ENCODE measurements at regions not wholly inside any gene's neighbourhood (a gene's known extent, or its start where the extent isn't known, plus 50 kb on each side); places are given as distances from the start of the nearest gene placed in this dataset.

GRCh38 chr3:74363346-74363745, 251.1 kb downstream of the CNTN3 start:
- H3K27me3 ChIP-seq (ENCODE audit: low read depth), result no peaks in the 10 kb centered on the region
- no peaks in the 10 kb centered on the region for H3K36me3 ChIP-seq
- H3K4me3 ChIP-seq, result no peak overlapping the region
- no peaks in the 10 kb centered on the region for H3K4me1 ChIP-seq
- no peak for DNase-seq
- H3K9me3 ChIP-seq (replicated peaks), result no peaks in the 10 kb centered on the region
- no peak for TF ChIP-seq CTCF (IDR thresholded peaks at IDR 0.05; ENCODE audit: borderline replicate concordance)
- H3K27ac ChIP-seq (replicated peaks), result no peak overlapping the region
- intact Hi-C loops (cut with micrococcal nuclease), result no loop called here

DNA sequence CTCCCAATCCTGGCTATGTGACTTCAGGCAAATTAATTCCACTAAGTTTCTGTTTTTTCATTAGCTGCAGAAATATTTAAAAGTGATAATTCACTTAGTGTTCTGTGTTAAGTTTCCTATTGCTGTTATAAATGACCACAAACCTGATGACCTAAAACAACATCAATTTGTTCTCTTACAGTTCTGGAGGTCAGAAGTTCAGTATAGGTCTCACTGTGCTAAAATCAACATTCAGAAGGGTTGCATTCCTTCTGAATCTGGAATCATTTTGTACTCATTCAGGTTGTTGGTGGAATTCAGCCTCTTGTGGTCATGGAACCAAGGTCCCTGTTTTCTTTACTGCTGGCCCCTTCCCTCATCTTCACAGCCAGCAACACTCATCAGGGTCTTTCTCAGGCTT, 254.1 kb downstream of the CNTN3 start:
- no peaks in the 10 kb centered on the region for H3K36me3 ChIP-seq
- no peaks in the 10 kb centered on the region for H3K9me3 ChIP-seq (replicated peaks)
- DNase-seq, result no peak
- H3K4me3 ChIP-seq, result no peak overlapping the region
- H3K4me1 ChIP-seq, result no peaks in the 10 kb centered on the region
- no peak for TF ChIP-seq CTCF (IDR thresholded peaks at IDR 0.05; ENCODE audit: borderline replicate concordance)
- intact Hi-C loops (cut with micrococcal nuclease), result no loop called here
- no peaks in the 10 kb centered on the region for H3K27me3 ChIP-seq (ENCODE audit: low read depth)
- no peak overlapping the region for H3K27ac ChIP-seq (replicated peaks)

- H3K27me3 ChIP-seq (ENCODE audit: low read depth), result no peaks in the 10 kb centered on the region
- no peak for TF ChIP-seq CTCF (IDR thresholded peaks at IDR 0.05; ENCODE audit: borderline replicate concordance)
- no peak for DNase-seq
- no peaks in the 10 kb centered on the region for H3K9me3 ChIP-seq (replicated peaks)
- no peak overlapping the region for H3K4me3 ChIP-seq
- no peak overlapping the region for H3K27ac ChIP-seq (replicated peaks)
- intact Hi-C loops (cut with micrococcal nuclease), result no loop called here
- H3K4me1 ChIP-seq, result no peaks in the 10 kb centered on the region
- no peaks in the 10 kb centered on the region for H3K36me3 ChIP-seq
Observed at GRCh38 chr3:74357881-74358280, 256.6 kb downstream of the CNTN3 start.

DNA sequence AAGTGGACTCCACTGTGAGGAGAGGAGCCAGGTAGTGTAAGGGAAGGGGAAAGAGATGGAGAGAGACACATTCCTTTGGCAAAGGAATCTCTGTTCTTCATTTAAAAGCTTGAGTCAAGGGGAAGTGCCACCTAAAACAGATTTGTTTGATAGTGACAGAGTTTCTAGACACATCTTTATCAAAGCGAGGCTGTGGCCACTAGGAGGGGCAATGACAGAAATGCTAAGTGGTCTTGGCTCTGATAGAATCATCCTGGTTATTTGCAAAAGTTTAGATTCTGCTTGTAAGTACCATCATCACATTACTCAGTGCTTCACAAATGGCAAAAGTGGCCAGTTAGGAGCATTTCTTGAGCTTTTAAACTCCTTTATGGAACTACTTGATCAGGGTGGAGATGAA, 261.4 kb downstream of the CNTN3 start:
- TF ChIP-seq CTCF (IDR thresholded peaks at IDR 0.05; ENCODE audit: borderline replicate concordance), result no peak
- Histone ChIP-seq H3K27me3 (ENCODE audit: low read depth) (no peaks in the 10 kb centered on the region), H3K9me3 (replicated peaks) (no peaks in the 10 kb centered on the region), H3K27ac (replicated peaks) (no peak overlapping the region), H3K36me3 (no peaks in the 10 kb centered on the region), H3K4me1 (peaks cover 6% of the 10 kb centered on the region), H3K4me3 (no peak overlapping the region)
- no peak for DNase-seq
- intact Hi-C loops (cut with micrococcal nuclease), result no loop called here

GRCh38 chr3:74352166-74352565, 262.3 kb downstream of the CNTN3 start:
- Histone ChIP-seq H3K4me1 (peaks cover 6% of the 10 kb centered on the region), H3K4me3 (no peak overlapping the region), H3K36me3 (no peaks in the 10 kb centered on the region), H3K9me3 (replicated peaks) (no peaks in the 10 kb centered on the region), H3K27me3 (ENCODE audit: low read depth) (no peaks in the 10 kb centered on the region), H3K27ac (replicated peaks) (no peak overlapping the region)
- intact Hi-C loops (cut with micrococcal nuclease), result no loop called here
- no peak for DNase-seq
- no peak for TF ChIP-seq CTCF (IDR thresholded peaks at IDR 0.05; ENCODE audit: borderline replicate concordance)

- Histone ChIP-seq H3K9me3 (replicated peaks) (no peaks in the 10 kb centered on the region), H3K27me3 (ENCODE audit: low read depth) (no peaks in the 10 kb centered on the region), H3K4me1 (peaks cover 6% of the 10 kb centered on the region), H3K4me3 (no peak overlapping the region), H3K36me3 (no peaks in the 10 kb centered on the region), H3K27ac (replicated peaks) (no peak overlapping the region)
- intact Hi-C loops (cut with micrococcal nuclease), result no loop called here
- no peak for DNase-seq
- no peak for TF ChIP-seq CTCF (IDR thresholded peaks at IDR 0.05; ENCODE audit: borderline replicate concordance)
Observed at GRCh38 chr3:74351213-74351612, 263.2 kb downstream of the CNTN3 start.

Measured in left ventricle myocardium inferior (tissue), 1 donor.